ENCODE measurements at regions not wholly inside any gene's neighbourhood (a gene's known extent, or its start where the extent isn't known, plus 50 kb on each side); places are given as distances from the start of the nearest gene placed in this dataset.

GRCh38 chr12:67453191-67453590 is 184.0 kb downstream of the CAND1 start:
- Mint-ChIP-seq H3K4me3 (ENCODE audit: unreplicated experiment) (no peak overlapping the region), H3K27me3 (ENCODE audit: insufficient read depth, unreplicated experiment) (peaks cover 11% of the 10 kb centered on the region), H3K27ac (ENCODE audit: unreplicated experiment) (no peak overlapping the region), H3K9me3 (ENCODE audit: unreplicated experiment) (no peaks in the 10 kb centered on the region), H3K36me3 (ENCODE audit: insufficient read depth, unreplicated experiment) (no peaks in the 10 kb centered on the region), H3K4me1 (ENCODE audit: low read depth, unreplicated experiment) (no peaks in the 10 kb centered on the region)
- H3K36me3 ChIP-seq (ENCODE audit: control insufficient read depth, insufficient read depth, low read length) = no peaks in the 10 kb centered on the region
- no peaks in the 10 kb centered on the region for H3K4me1 ChIP-seq
- no peak overlapping the region for H3K4me3 ChIP-seq (ENCODE audit: low read depth, low read length)
- no peak for DNase-seq
- POLR2A ChIA-PET = no interaction called here
- H3K9me3 ChIP-seq = no peaks in the 10 kb centered on the region
- no peak for TF ChIP-seq CTCF (IDR thresholded peaks at IDR 0.05; ENCODE audit: insufficient read depth in 1 of 2, low read depth in 1 of 2, low read length in 1 of 2, severe bottlenecking in 1 of 2, unreplicated experiment in 1 of 2)
- CTCF ChIA-PET = no interaction called here
- H3K27me3 ChIP-seq (replicated peaks; ENCODE audit: control insufficient read depth, insufficient read depth, low read length) = no peaks in the 10 kb centered on the region; the same call in 1 of the 2 replicates
- no TSS peak for BruUV-seq (replicated peaks)
- intact Hi-C loops (cut with micrococcal nuclease; ENCODE audit: unreplicated experiment) = no loop called here

GRCh38 chr12:67455236-67455635 is 186.1 kb downstream of the CAND1 start:
- POLR2A ChIA-PET = no interaction called here
- CTCF ChIA-PET = no interaction called here
- Mint-ChIP-seq H3K36me3 (ENCODE audit: insufficient read depth, unreplicated experiment) (no peaks in the 10 kb centered on the region), H3K9me3 (ENCODE audit: unreplicated experiment) (no peaks in the 10 kb centered on the region), H3K27ac (ENCODE audit: unreplicated experiment) (no peak overlapping the region), H3K4me1 (ENCODE audit: low read depth, unreplicated experiment) (no peaks in the 10 kb centered on the region), H3K4me3 (ENCODE audit: unreplicated experiment) (no peak overlapping the region), H3K27me3 (ENCODE audit: insufficient read depth, unreplicated experiment) (peaks cover 11% of the 10 kb centered on the region)
- BruUV-seq (replicated peaks) = no TSS peak
- intact Hi-C loops (cut with micrococcal nuclease; ENCODE audit: unreplicated experiment) = no loop called here
- Histone ChIP-seq H3K4me1 (no peaks in the 10 kb centered on the region), H3K27me3 (replicated peaks; ENCODE audit: control insufficient read depth, insufficient read depth, low read length) (no peaks in the 10 kb centered on the region; the same call in 1 of the 2 replicates), H3K4me3 (ENCODE audit: low read depth, low read length) (no peak overlapping the region), H3K36me3 (ENCODE audit: control insufficient read depth, insufficient read depth, low read length) (no peaks in the 10 kb centered on the region), H3K9me3 (no peaks in the 10 kb centered on the region)
- no peak for DNase-seq
- TF ChIP-seq CTCF (IDR thresholded peaks at IDR 0.05; ENCODE audit: insufficient read depth in 1 of 2, low read depth in 1 of 2, low read length in 1 of 2, severe bottlenecking in 1 of 2, unreplicated experiment in 1 of 2) = no peak

GRCh38 chr12:67456431-67456901 is 187.3 kb downstream of the CAND1 start:
- H3K27ac Mint-ChIP-seq (ENCODE audit: unreplicated experiment) = no peak overlapping the region
- H3K9me3 ChIP-seq = no peaks in the 10 kb centered on the region
- H3K27me3 Mint-ChIP-seq (ENCODE audit: insufficient read depth, unreplicated experiment) = peaks cover 11% of the 10 kb centered on the region
- H3K27me3 ChIP-seq (replicated peaks; ENCODE audit: control insufficient read depth, insufficient read depth, low read length) = no peaks in the 10 kb centered on the region; the same call in 1 of the 2 replicates
- BruUV-seq (replicated peaks) = no TSS peak
- TF ChIP-seq CTCF (IDR thresholded peaks at IDR 0.05; ENCODE audit: insufficient read depth in 1 of 2, low read depth in 1 of 2, low read length in 1 of 2, severe bottlenecking in 1 of 2, unreplicated experiment in 1 of 2) = no peak
- intact Hi-C loops (cut with micrococcal nuclease; ENCODE audit: unreplicated experiment) = no loop called here
- no peaks in the 10 kb centered on the region for H3K36me3 ChIP-seq (ENCODE audit: control insufficient read depth, insufficient read depth, low read length)
- no peak overlapping the region for H3K4me3 ChIP-seq (ENCODE audit: low read depth, low read length)
- H3K4me1 ChIP-seq = no peaks in the 10 kb centered on the region
- no peaks in the 10 kb centered on the region for H3K36me3 Mint-ChIP-seq (ENCODE audit: insufficient read depth, unreplicated experiment)
- no peak overlapping the region for H3K4me3 Mint-ChIP-seq (ENCODE audit: unreplicated experiment)
- CTCF ChIA-PET = no interaction called here
- no peak for DNase-seq
- POLR2A ChIA-PET = no interaction called here
- no peaks in the 10 kb centered on the region for H3K4me1 Mint-ChIP-seq (ENCODE audit: low read depth, unreplicated experiment)
- H3K9me3 Mint-ChIP-seq (ENCODE audit: unreplicated experiment) = no peaks in the 10 kb centered on the region

All from Caco-2 (cell line).